ENCODE measurements at regions not wholly inside any gene's neighbourhood (a gene's known extent, or its start where the extent isn't known, plus 50 kb on each side); places are given as distances from the start of the nearest gene placed in this dataset.

- no peak overlapping the region for H3K4me3 ChIP-seq (ENCODE audit: low read depth, low read length)
- TF ChIP-seq CTCF (IDR thresholded peaks at IDR 0.05; ENCODE audit: insufficient read depth, low read length, missing control alignments): no peak
- POLR2A ChIA-PET: no interaction called here
- no peak for DNase-seq (ENCODE audit: low read depth, low spot score)
- CTCF ChIA-PET: no interaction called here
Observed at GRCh38 chr5:82827651-82828050, 249.5 kb downstream of the TMEM167A start.

GRCh38 chr5:82822634-82822927, 254.6 kb downstream of the TMEM167A start:
- DNase-seq (ENCODE audit: low read depth, low spot score): no peak
- TF ChIP-seq CTCF (IDR thresholded peaks at IDR 0.05; ENCODE audit: insufficient read depth, low read length, missing control alignments): no peak
- CTCF ChIA-PET: no interaction called here
- no peak overlapping the region for H3K4me3 ChIP-seq (ENCODE audit: low read depth, low read length)
- POLR2A ChIA-PET: no interaction called here

GRCh38 chr5:82821846-82822633, 255.2 kb downstream of the TMEM167A start:
- no peak for DNase-seq (ENCODE audit: low read depth, low spot score)
- CTCF ChIA-PET: no interaction called here

GRCh38 chr5:82820961-82821845, 256.0 kb downstream of the TMEM167A start:
- ChIA-PET CTCF (no interaction called here), POLR2A (no interaction called here)
- no peak for TF ChIP-seq CTCF (IDR thresholded peaks at IDR 0.05; ENCODE audit: insufficient read depth, low read length, missing control alignments)
- H3K4me3 ChIP-seq (ENCODE audit: low read depth, low read length): no peak overlapping the region
- no peak for DNase-seq (ENCODE audit: low read depth, low spot score)

More at GRCh38 chr5:82821846-82822633, 255.2 kb downstream of the TMEM167A start:
- no peak overlapping the region for H3K4me3 ChIP-seq (ENCODE audit: low read depth, low read length)
- no peak for TF ChIP-seq CTCF (IDR thresholded peaks at IDR 0.05; ENCODE audit: insufficient read depth, low read length, missing control alignments)
- POLR2A ChIA-PET: no interaction called here

GRCh38 chr5:82820188-82820587, 257.0 kb downstream of the TMEM167A start:
- DNase-seq (ENCODE audit: low read depth, low spot score): no peak
- ChIA-PET POLR2A (no interaction called here), CTCF (no interaction called here)
- no peak for TF ChIP-seq CTCF (IDR thresholded peaks at IDR 0.05; ENCODE audit: insufficient read depth, low read length, missing control alignments)
- no peak overlapping the region for H3K4me3 ChIP-seq (ENCODE audit: low read depth, low read length)

GRCh38 chr5:82817897-82818676, 259.1 kb downstream of the TMEM167A start:
- TF ChIP-seq CTCF (IDR thresholded peaks at IDR 0.05; ENCODE audit: insufficient read depth, low read length, missing control alignments): no peak
- no peak for DNase-seq (ENCODE audit: low read depth, low spot score)
- ChIA-PET POLR2A (no interaction called here), CTCF (no interaction called here)
- H3K4me3 ChIP-seq (ENCODE audit: low read depth, low read length): no peak overlapping the region
